Mammary epithelial cell (primary cell): ENCODE measurements at regions not wholly inside any gene's neighbourhood (a gene's known extent, or its start where the extent isn't known, plus 50 kb on each side); places are given as distances from the start of the nearest gene placed in this dataset.

Source experiments
- CTCF ChIP-seq, 2 donors: IDR thresholded peaks in 1 of 2; conservative IDR thresholded peaks in 1 of 2; 2 replicates each; pipeline ENCODE4 v1.5.1; 2011 to 2012; ENCODE audit warnings: inconsistent platforms in 2 of 2, low read length in 2 of 2, mild to moderate bottlenecking in 2 of 2, control low read depth in 1 of 2, low read depth in 1 of 2; ENCODE audit not compliant: insufficient read depth in 1 of 2; ENCODE audit errors: extremely low read depth in 1 of 2
- EZH2 ChIP-seq: IDR thresholded peaks from 2 replicates; pipeline ENCODE4 v1.6.1; 2012; ENCODE audit warnings: low read length, inconsistent platforms, borderline replicate concordance

DNA sequence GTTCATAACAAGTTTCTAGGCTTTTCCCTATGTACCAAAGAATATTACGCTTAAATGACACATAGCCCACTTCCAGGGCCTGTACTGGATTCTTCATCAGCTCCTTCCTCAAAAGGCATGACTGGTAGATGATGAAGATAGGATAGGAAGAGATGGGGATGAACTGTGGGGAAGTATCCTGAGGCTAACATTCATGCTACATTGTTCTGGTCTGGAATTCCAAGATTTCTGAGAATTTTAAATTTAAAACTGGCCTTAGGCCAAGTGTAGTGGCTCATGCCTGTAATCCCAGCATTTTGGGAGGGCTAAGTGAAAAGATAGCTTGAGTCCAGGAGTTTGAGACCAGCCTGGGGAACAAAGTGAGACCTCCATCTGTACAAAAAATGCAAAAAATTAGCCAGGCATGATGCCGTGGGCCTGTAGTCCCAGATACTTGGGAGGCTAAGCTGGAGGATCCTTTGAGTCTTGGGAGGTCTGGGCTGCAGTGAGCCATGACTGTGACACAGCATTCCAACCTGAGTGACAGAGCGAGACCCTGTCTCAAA, 160.1 kb upstream of the PLAAT1 start:
- TF ChIP-seq CTCF (conservative IDR thresholded peaks at IDR 0.05 in 1 of 2, IDR thresholded peaks at IDR 0.05 in 1 of 2; ENCODE audit: extremely low read depth in 1 of 2, insufficient read depth in 1 of 2, low read depth in 1 of 2, low read length in 2 of 2) (no peak), EZH2 (no peak)
